Dermis blood vessel endothelial cell (primary cell): ENCODE measurements at regions not wholly inside any gene's neighbourhood (a gene's known extent, or its start where the extent isn't known, plus 50 kb on each side); places are given as distances from the start of the nearest gene placed in this dataset.
A peak's percentile ranks its signal among the peaks of the same experiment; 100 is the strongest.

Source experiments
- DNase-seq: peaks from one replicate; pipeline ENCODE4 v3.0.0; 2010

DNA sequence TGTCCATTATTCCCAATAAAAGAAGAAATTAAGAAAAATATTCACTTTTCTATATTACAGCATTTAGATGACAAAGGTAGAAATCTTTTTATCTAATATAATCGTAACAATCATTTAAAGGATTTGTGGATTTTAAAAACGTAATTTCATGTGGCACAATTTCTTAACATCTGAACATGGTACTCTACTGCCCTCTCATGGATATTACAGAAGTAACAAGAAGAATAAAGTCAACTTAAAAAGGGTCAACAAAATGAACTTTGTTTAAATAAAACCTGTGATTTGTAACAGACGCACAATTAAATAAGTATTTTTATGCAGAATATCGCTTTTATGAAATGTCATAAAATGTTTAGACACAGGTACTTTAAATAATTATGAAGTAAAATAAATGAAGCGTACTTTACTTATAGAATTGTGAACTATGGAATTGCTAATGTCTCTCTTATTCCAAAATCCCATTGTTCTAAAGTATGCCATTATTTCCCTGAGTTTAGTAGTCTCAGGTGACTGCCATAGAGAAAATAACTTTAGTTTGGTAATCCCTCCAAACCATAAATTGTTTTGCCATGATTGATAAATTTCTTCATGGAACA, 366.8 kb upstream of the ZNF385D start:
- DNase-seq, result peak; percentile 63

DNA sequence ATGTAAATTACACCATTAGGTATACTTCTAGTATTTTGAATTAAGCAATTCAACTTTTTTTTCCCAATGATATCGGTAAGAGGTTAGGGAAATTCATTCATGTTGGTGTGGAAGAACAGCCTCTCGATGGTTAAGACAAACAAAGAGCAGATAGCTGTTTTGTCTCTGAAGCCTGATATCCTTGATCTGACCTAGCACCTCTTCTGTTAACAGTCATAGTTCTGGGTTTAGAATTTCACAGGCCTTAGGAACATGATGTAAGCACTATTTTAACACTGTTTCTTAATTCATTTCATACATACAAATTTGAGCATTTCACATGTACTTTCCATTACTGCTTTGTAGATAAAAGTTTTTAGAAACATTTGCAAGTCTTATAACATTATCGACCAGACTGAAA, 367.5 kb upstream of the ZNF385D start:
- no peak for DNase-seq

GRCh38 chr3:22121068-22121701, 370.2 kb upstream of the ZNF385D start:
- DNase-seq, result no peak

GRCh38 chr3:22122567-22122966, 371.6 kb upstream of the ZNF385D start:
- DNase-seq, result no peak

DNA sequence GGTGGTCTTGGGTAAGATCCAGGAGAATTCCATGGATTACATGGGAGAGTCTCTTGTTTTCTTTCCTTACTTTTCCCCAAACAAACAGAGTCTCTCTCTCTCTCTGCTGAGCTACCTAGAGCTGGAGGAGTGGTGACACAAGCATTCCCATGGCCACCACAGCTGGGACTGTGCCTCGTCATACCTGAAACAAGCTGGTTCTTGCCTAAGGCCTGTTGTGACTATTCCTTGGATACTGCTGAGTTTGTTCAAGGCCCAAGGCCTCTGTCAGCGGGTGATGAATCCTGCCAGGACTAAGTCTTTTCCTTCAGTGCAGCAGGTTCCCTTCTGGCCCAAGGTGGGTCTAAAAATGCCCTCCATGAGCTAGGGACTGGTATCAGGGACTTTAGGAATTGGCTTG, 378.1 kb upstream of the ZNF385D start:
- DNase-seq, result no peak

DNA sequence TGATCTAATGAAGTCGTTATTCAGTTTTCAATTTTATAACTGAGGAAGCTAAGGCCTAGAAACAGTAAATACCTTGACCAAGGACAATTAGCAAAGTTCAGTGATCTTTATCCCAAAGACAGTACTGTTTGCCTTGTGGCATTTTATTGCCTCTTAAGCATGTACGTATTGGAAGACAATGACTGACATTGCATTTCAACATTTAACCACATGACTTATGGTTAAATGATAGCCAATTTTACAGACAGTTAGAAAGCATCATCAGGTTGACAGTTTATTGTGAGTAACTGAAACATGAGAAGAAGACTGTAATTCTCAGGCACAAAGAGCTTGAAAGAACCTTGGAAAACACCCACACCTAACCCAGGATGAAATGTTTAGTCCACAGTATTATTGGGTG, 390.8 kb upstream of the ZNF385D start:
- DNase-seq, result no peak

DNA sequence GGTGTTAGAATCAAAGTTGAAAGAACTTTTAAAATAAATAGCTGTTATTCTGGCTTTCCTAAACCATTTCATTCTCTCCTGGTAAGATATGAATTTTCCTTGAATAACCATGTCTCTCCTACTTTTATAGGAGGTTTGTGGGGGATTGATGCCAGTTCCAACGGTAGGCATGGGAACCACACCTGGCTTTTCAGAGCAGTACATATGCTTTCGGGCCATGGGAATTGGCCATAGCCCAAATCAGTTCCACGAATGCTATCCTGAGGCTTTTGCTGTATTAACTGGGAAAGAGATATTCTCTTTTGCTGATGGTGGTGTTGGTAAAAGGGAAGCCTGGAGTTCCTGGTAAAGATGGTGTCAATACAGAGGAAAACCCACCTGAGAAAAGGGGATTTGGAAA, 396.2 kb upstream of the ZNF385D start:
- DNase-seq, result no peak

DNA sequence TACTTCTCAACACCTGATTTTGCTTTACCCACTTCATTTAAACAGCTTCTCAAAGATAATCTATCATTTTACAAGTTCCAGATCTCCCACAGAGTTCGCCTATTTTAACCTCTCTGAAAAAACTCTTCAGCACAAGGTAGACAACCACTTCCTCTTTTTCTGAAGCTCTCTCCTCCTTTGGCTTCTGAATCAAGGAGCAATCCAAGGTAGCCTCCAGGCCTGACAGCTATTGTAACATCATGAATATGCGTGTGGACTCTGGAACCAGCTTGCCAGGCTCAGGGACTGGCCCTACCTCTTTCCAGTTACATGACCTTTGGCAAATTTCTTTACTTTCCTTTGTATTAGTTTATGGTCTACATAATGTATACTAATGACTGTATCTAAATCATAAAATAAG, 405.9 kb upstream of the ZNF385D start:
- DNase-seq, result no peak

- DNase-seq, result no peak
These were observed 406.8 kb upstream of the ZNF385D start for GRCh38 chr3:22157848-22158247.

- DNase-seq, result no peak
These were observed 408.1 kb upstream of the ZNF385D start for GRCh38 chr3:22159004-22159695.

DNA sequence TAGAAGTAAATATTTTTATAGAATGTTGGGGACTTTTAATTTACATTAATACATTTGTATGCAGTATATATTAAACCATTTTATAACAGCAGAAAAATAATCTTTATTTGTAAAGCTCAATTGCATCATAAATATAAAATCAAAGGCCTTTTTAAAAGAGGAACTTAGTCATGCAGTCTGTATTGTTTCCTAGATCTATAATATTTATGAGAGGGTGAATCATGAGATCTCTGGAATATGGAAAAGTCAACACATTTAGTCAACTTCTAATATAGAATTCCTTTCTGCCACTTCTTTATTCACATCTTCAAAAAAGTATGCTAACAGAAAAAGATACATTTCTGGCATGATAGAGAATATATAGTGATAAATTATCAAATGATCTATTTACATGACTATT, 410.3 kb upstream of the ZNF385D start:
- DNase-seq, result no peak

DNA sequence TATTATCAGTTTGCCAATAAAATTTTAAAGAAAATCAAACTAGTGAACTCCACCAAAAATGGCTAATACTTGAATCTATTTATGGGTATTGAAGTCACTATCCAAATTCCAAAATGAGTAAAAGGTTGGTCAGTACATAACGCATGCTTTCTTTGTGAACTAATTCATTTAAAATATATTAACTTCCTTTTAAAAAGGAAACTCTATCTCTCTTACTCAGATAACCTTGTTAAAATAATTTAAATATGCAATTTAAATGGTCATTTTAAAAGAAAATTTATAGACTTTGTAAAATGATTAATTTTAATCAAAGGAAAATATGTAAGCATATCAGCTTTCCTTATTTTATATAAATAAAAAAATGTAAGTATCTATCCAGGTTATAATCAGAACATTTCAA, 419.4 kb upstream of the ZNF385D start:
- DNase-seq, result no peak

- DNase-seq, result no peak
These were observed 422.0 kb upstream of the ZNF385D start for GRCh38 chr3:22172964-22173363.

DNA sequence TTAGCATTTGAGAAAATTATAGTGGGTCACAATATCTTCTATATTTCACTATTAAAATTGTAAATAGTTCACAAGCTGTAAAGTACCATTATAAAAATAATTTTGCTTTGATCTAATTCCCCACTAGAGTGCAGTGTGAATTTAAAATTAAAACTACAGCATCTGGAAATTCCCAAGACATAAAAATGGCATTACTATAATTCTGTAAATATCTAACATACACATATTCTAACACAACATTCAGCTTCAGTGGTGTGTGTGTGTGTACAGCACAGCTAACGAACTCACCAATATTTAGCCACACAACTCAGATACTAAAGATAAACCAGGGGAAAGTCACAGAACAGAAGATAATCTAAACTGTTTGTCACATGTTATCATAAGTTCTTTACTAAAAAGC, 424.9 kb upstream of the ZNF385D start:
- DNase-seq, result no peak

DNA sequence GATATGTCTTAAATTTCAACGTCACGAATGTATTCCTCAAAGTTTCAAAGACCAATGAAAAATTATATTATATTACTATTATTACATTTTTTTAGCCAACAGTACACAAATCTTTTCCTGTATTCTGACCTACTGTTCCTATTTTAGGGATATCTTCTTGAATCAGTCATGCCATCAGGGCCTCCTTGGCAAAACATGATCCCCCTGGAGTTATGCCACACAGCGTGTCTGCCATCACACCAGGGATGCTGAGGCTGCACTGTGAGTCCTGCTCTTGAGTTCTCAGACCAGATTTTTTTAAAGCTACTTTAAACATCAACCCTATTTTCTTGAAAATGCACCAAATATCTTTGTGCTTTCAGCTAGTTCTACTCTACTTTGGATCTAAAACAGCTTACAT, 425.9 kb upstream of the ZNF385D start:
- DNase-seq, result no peak

DNA sequence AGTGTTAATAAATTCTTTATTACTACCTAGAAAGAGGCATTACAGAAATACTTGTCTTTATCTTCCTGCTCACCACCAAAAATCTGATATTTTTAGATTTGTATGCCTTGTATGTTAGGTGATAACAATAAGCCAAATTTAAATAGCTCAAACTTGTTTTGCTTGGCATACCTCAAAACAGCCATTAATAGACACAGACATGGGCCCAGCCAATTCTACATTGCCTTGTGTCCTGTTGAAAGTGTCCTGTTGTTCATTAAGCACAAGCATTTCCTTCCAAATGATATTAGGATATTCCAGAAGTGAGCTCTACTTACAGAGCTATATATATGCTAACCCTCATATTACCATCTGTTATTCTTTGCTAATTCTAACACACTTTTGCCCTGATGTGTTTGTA, 438.6 kb upstream of the ZNF385D start:
- DNase-seq, result no peak

- no peak for DNase-seq
These were observed 448.1 kb upstream of the ZNF385D start for GRCh38 chr3:22199095-22199494.

DNA sequence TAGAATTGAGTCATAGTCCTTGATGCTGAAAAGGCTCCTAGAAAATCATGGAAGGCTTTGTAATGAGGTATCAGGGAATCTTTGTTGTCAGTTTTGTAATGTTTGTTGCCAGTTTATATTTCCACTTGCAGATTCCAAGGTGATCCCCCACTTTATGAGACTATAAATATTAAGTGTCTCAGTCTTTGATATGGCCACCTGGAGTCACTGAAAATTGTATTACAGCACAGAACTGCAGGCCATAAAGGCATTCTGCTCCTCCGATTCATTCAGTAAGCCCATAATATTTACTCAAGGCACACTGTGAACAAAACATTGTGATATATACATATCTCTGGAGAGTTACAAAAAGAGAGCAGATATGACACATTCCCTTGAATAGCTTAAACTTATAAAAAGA, 457.8 kb upstream of the ZNF385D start:
- DNase-seq, result no peak

GRCh38 chr3:22209578-22209977, 458.6 kb upstream of the ZNF385D start:
- DNase-seq, result no peak

DNA sequence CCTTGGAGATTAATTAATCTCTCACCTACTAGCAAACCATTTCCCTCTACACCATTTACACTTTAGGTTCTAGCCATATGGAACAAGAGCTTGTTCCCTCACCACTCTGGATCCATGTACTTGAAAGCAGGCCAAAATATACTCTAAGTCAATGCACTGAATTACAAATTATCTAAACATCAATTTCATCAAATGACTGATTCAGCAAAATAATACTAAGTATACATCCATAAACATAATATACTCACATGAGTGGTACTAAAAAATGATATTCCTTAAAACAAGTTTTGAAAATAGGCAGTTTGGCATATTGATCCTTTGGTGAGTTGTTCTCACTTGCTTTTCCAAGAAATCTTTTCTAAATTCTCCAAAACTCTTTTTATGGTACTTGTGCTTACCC, 459.7 kb upstream of the ZNF385D start:
- no peak for DNase-seq

- no peak for DNase-seq
These were observed 465.6 kb upstream of the ZNF385D start for GRCh38 chr3:22216601-22217000.

DNA sequence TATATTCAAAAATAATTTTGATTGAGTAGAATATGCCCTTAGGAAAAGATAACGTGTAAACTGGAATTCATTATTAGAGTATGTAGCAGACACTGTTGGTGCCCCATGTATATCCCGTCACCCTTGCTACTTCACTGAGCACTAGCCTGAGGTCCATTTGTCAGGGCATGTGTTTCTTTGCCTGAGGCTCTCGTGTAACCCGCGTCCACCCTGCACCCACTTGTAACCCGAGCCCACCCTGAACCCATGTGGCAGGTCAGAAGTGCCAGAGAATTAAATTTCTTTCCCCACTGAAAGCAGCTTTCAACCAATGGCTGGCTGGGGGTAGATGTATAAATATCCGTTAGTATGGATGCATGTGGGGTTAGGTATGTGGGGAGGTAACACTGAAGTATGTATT, 474.2 kb upstream of the ZNF385D start:
- DNase-seq, result no peak

- DNase-seq, result no peak
These were observed 477.7 kb upstream of the ZNF385D start for GRCh38 chr3:22228705-22229104.

DNA sequence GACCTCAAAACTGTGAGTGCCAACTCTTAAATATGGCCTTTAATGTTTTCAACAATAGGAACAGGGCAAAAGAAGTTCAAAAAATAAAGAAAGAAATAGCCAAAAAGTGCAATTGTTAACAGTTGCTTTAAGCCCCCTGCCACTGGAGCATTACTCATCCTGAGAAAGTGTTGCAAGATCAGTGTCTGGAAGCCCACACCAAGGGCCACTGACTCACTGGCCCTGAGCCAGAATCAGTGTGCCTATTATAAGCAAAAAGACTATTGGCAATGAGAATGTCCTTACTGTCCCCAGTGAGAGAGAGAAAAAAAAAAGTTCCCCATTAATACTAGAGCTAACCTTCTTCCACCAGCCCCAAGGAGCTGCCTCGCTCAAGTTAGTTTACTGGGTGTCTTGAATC, 480.1 kb upstream of the ZNF385D start:
- no peak for DNase-seq
